ENCODE measurements at regions not wholly inside any gene's neighbourhood (a gene's known extent, or its start where the extent isn't known, plus 50 kb on each side); places are given as distances from the start of the nearest gene placed in this dataset.
"Not testable (repeated sequence)": the region's sequence is repeated elsewhere in the genome, so short reads cannot be mapped to it uniquely, and the experiment has no call there.

DNA sequence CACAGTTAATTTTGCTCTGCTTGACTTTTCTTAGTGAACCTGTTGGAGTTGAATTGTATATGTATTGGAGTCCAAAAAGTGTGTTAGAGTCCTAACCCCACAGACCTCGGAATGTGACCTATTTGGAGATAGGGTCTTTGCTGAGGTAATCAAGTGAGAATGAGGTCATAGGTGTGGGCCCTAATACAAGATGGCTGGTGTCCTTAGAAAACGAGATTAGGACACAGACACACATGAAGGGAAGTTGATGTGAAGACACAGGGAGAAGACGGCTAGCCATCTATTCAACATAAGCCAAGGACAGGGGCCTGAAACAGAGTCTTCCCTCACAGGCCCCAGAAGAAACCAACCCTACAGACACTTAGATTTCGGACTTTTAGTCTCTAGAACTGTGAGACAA is 260.6 kb upstream of the NEBL start:
- DNase-seq (ENCODE audit: low read depth in 1 of 2, low spot score in 1 of 2): no peak

DNA sequence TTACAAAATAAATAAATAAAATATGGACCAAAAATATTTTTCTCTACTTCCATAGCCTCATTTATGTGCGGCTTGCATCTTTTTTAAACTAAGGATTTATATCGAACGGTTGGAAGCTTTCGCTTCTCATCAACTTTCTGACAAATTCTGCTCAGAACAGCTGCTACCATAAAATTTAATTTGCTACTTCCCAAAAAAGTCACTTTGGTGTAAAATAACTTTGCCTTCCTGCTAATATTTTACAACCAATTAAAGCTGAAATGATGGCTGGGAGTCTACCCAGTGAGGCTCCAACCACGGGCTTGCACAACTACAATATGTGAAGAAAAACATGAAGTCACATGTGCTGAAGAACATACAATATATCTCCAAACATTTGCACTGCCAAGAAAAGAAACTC is 253.1 kb upstream of the NEBL start:
- DNase-seq (ENCODE audit: low read depth in 1 of 2, low spot score in 1 of 2): no peak

DNA sequence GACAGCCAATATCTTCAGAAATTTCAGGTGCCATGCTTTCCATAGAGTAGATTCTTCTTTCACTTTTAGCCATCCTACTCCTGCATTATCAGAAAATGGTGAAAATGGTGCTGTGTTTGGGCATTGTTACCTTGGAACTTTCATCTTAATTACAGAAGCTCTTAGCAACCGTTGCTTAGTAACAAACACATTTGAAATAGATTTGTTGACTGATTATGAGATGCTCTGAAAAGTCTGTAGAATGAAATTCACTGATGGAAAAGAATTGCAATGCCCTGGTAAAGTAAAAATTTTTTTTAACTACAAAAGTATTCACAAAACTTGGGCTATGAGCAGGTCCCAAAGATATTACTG is 249.3 kb upstream of the NEBL start:
- no peak for DNase-seq (ENCODE audit: low read depth in 1 of 2, low spot score in 1 of 2)

DNA sequence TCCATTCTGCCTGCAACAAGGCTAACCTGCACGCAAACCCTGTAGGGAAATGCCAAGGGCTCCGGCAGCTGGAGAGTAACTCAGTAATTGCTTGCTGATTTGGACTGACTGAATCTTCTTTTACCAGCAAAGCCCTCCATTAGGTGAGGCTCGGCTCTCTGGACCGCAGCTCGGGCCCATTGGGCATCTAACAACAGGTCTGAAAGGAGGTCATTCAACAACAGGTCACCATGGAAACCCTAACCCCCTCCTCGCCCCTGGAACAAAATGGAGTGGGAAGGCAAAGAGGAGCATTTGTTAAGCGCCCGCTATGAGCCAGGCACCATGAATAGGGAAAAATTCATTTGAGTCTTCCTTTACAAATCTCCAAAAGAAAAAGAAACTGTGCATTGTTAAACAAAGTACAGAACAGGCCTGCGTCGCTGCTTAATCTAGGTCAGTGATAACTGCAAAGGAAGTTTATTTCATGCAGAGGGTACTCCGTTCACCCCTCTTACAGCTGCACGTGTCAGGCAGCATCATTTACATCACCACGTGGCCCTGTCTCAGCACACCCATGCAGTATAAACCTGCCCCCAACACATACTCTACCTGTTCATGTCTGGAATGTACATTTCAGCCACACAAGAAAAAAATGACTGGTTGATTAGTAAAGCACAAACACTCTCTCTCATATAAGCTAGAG is 248.8 kb upstream of the NEBL start:
- DNase-seq (ENCODE audit: low read depth in 1 of 2, low spot score in 1 of 2): no peak

DNA sequence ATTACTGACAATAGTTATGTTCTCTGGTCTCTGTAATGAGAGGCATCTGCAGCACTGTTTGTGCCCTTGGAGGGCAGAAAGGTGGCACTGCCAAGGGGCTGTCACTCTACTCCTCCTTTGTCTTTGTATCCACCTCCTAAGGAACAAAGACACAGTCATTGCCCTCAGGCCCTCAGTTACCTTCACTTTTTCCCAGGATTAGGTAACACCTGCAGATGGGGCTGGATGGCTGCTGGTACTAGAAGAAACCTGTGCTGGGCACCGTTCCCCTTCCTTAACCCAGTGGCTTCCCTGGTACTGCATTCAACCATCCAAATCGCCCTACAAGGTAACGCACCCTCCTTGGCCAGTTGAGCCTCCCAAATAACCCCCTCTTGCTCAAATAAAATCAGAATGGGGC is 246.9 kb upstream of the NEBL start:
- no peak for DNase-seq (ENCODE audit: low read depth in 1 of 2, low spot score in 1 of 2)

DNA sequence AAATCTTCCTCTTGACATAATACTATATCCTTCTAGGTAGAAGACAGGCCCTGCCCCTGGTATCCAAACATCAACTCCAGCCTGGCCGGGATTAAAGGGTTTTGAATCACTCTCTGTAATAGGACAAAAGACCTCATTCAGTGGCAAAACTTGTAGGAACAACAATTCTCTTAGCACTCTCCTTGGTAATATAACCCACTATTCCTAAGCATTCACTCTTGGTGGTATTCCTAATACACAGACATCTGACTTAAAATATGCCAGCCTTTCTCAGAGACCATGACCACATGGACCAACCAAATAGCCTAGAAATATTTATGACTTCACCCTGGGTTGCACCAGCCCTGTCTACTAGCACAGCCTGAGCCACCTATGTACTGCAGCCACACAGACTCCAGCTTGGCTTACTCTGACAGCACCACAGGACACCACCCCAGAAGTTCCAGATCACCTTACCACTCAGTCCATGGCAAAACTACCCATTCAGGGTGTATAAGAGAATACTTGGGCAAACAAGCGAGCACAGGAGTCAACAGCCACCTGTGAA is 244.9 kb upstream of the NEBL start:
- DNase-seq (ENCODE audit: low read depth in 1 of 2, low spot score in 1 of 2): no peak

DNA sequence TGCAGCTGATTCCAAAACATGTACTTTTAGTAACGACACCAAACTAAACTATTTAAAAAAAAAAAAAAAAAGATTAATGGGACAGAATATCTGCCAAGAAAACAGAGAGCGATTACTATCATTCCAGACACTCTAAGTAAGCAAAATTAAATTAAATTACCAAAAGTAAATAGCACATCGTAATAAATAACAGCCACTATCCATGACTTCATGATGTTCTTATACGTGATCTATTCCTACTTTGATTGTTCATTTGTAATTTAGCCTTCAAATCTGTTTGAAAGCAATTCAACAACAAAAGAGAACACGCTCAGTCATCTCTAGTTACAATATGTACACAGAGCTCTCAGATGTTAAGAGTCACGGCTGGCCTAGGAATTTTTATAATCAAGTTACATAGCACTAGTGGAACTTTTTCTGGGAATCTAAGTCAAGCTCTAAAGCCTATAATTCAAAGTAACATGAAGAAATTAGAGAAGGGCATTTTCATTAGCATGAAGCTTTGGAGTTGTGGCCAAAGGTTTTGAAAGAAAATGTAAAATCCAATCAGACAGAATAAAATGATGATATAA is 241.7 kb upstream of the NEBL start:
- DNase-seq (ENCODE audit: low read depth in 1 of 2, low spot score in 1 of 2): no peak

DNA sequence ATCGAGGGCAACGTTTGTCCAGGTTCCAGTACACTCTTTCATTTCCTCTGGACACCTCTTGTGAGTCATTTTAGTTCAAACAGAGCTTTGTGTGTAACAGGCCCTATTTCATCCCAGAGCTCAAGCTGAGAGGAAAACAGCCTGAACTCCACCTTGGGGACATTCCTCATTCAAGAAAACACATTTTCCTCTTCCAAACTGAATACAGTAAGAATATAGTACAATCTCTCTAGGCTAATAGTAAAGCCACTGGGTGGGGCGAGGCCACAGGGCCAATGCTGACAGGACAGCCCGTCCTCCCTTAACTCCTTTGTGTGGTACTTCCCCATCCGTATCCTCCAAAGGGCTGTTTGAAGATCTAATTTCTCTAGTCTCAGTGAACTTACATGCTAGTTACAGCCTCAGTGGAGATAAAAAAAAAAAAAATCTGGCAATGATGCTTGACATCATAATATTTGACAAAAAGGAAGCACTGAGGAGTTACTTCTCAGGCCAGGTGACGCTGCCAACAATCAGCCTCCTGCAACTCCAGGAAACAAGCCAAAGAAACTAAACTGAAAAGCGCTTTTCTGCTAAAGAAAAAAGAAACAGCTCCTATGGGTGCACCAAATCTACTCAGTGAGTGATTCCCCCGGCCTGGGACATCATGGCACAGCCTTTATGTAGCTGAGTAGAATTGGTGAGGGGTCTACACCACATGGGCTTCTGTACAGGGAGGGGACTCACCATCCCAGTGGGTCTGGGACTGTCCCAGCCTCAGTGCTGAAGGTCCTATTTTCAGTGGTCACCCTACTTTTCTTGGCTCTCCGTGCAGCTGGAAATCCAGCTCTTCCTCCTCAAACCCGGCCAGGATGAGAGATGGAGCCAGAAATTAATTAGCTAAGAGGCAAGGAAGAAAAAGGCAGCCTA is 238.2 kb upstream of the NEBL start:
- DNase-seq (ENCODE audit: low read depth in 1 of 2, low spot score in 1 of 2): no peak

DNA sequence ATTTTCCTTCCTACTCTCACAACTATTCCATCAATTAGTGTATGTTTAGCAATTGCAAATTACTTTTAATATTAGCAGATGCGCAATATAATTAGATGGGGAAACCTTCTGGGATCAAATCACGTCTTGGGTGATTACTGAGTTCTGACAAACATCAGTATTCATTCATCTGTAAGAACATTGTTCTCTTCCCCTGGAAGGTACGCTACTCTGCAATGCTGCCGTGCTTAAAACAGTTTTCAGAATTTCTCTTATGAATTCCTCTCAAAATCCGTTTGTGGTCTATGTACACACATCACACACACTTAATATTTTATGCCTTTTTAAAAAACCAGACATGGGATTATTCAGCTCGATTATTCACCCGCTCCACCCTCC is 237.5 kb upstream of the NEBL start:
- no peak for DNase-seq (ENCODE audit: low read depth in 1 of 2, low spot score in 1 of 2)

DNA sequence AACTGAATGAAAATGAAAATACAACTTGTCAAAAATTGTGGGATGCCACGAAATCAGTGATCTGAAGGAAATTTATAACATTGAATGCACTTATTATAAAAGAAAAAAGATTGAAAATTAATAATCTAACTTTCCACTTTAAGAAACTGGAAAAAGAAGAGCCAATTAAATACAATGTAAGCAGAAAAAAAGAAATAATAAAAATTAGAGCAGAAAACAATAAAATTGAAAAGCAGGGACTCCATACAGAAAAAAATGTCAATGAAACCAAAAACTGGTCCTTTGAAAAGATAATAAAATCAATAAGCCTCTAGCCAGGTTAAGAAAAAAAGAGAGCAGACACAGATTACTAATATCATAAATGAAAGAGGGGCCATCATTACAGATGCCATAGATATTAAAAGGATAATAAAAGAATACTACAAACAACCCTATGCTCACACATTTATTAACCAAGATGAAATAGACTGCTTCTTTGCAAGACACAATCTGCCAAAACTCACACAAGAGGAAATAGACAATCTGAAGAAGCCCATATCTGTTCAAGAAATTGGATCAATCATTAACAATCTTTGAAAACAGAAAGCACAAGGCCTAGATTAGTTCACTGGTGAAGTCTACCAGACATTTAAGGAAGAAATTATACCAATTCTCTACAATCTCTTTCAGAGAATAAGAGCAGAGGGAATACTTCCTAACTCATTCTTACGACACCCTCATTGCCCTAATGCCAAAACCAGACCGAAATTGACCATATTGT is 233.8 kb upstream of the NEBL start:
- no peak for DNase-seq (ENCODE audit: low read depth in 1 of 2, low spot score in 1 of 2)

DNA sequence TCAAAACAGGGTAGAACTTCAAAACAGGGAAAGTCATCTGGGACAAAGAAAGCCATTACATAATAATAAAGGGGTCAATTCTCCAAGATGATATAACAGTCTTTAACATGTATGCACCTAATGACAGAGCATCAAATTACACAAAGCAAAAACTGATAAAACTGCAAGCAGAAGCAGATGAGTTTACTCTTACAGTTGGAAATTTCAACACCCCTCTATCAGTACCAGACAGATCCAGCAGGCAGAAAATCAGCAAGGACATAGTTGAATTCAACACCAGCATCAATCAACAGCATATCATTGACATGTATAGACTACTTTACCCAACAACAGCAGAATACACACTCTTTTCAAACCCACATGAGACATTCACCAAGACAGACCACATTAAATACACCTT is 233.0 kb upstream of the NEBL start:
- no peak for DNase-seq (ENCODE audit: low read depth in 1 of 2, low spot score in 1 of 2)

DNA sequence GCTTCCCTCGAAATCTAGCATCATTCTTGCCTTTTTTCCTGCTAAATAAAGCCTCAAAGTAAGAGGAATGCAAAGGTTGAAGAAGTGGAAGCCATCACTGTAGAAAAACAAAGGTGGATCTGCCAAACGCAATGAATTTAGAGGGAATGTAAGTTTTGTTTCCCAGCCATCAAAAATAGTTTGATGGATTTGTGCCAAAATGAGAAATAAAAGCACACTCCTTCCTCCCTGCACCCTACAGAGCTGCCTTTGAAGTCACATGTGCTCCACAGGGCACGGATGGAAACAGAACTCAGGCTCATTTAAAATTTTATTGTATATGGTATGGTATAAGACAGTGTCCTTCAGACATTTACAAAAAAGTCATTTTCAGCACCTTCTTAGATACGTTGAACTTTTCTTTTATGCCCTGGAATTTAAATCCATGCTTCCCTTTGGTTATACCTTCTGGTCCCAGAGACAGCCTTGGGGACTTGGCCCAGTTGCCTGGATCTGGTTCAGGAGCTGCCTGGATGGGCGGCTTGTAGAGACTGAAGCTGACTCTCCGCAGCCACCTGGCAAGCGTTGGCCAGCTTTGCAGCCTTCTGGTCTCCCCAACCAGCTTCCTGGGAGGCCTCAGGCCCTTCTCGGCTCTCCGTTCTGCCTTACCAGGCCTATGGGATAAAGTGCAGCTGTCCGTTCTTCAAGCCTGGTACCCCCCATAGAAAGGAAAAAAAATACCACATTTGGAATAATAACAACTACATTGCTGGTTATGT is 228.5 kb upstream of the NEBL start:
- no peak for DNase-seq (ENCODE audit: low read depth in 1 of 2, low spot score in 1 of 2)

DNA sequence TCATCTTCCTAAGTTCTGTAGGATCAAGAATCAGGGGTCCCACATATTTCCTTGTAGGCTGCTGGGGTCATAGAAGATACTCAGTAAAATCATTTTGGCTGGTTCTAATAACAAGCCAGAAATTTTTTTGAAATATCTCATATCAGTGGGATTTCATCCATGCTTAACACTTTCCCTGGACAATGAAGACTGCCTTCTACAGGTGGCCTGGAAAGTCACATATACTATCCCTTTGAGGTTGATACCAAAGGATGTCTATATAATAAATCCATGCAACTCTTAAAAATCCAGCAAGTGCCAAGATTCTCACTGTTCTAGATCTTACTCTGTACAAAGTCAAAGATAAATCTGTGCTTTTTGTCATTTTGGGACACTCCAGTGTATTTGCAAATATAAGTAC is 225.8 kb upstream of the NEBL start:
- no peak for DNase-seq (ENCODE audit: low read depth in 1 of 2, low spot score in 1 of 2)

DNA sequence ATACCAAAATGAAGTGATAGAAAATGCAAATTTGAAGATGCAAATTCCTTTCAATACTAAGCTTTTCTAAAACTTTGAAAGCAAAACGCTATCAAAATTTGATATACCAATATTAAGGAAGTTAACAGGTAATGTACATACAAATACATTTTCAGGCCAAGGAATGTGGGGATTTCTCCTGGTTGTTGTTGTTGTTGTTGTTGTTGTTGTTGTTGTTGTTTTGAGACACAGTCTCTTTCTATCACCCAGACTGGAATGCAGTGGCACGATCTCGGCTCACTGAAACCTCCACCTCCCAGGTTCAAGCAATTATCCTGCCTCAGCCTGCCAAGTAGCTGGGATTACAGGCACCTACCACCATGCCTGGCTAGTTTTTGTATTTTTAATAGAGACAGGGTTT is 224.7 kb upstream of the NEBL start:
- DNase-seq (ENCODE audit: low read depth in 1 of 2, low spot score in 1 of 2): not testable (repeated sequence)

DNA sequence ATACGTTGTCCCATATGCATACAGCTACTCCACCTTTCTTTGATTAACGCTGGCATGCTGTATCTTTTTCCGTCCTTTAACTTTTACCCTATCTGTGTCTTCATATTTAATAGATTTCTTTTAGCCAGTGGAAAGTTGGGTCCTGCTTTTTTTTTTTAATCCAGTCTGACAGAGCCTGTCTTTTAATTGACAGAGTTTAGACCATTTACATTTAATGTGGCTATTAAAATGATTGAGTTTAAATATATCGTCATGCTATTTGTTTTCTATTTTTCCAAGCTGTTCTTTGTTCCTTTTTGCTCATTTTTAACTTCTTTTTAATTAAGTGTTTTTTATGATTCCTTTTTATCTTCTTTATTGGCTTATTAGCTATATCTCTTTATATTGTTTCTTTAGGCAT is 217.6 kb upstream of the NEBL start:
- no peak for DNase-seq (ENCODE audit: low read depth in 1 of 2, low spot score in 1 of 2)

DNA sequence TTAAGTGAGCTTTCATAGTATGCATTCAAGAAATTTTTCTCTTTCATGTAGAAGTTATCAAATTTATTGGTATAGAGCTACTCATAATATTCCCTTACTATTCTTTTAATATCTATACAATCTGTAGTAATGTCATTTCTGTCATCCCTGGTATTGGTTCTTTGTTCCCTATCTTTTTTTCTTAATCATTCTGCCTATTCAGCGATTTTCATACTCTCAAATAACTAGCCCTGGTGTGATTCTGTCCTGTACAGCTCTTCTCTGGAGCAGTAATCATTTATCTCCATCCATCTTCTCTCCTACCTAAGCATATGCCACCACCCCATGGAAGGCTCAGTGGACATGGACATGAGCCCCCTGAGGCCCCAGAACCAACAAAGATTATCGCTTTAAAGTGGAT is 213.2 kb upstream of the NEBL start:
- no peak for DNase-seq (ENCODE audit: low read depth in 1 of 2, low spot score in 1 of 2)

DNA sequence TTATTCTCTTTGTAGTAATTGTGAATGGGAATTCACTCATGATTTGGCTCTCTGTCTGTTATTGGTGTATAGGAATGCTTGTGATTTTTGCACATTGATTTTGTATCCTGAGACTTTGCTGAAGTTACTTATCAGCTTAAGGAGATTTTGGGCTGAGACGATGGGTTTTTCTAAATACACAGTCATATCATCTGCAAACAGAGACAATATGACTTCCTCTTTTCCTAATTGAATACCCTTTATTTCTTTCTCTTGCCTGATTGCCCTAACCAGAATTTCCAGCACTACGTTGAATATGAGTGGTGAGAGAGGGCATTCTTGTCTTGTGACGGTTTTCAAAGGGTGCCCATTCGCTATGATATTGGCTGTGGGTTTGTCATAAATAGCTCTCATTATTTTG is 209.8 kb upstream of the NEBL start:
- DNase-seq (ENCODE audit: low read depth in 1 of 2, low spot score in 1 of 2): not testable (repeated sequence)

DNA sequence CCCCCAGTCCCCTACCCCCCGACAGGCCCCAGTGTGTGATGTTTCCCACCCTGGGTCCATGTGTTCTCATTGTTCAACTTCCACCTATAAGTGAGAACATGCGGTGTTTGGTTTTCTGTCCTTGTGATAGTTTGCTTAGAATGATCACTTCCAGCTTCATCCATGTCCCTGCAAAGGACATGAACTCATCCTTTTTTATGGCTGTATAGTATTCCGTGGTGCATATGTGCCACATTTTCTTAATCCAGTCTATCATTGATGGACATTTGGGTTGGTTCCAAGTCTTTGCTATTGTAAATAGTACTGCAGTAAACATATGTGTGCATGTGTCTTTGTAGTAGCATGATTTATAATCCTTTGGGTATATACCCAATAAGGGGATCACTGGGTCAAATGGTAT is 208.2 kb upstream of the NEBL start:
- DNase-seq (ENCODE audit: low read depth in 1 of 2, low spot score in 1 of 2): not testable (repeated sequence)

DNA sequence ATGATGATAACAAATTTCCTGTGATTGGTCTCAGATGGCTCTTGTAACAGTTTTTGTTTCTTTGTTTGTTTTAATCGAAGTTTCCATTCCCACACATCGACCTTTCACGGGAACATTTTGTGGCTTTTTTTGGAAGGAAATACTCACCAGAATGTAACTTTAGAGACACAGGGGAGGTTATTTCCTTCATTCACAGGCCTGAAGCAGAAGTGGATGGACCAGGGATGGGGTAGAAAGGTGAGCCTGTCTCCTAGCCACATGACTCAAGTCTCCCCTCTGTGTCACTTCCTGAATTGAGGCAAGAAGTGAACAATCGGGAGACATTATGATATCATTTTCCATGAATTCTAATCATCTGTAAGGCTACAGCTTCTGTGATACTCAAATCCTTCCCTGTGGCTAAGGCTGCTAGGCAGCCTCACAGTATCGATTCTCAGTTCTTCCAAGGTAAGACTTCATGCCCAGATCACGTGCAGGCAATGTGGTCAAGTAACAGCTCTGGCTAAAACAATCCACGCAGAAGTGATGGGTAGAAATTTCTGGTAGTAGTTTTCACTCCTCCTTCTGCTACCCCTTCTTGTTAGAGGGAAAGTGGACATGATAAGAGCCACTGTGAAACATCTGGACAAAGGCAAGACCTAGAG is 203.9 kb upstream of the NEBL start:
- no peak for DNase-seq (ENCODE audit: low read depth in 1 of 2, low spot score in 1 of 2)

DNA sequence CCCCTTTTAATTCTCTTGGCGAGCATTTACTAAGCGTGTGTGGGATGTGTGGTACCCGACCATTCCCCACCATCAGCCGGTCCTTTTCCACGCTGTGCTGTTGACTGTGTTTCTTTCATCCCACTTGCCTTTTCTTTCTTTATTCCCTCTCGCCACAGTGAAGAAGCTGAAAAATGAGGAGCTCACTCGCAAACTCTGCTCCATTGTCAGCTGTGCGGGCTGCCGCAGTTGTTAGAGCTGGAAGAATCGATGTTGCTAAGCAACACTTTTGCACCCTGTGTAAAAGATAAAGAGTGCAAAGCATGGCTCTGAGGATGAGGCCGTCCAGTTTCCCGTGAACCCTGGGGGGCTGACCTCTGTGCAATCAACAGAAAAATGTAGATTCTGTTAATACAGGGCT is 203.1 kb upstream of the NEBL start:
- DNase-seq (ENCODE audit: low read depth in 1 of 2, low spot score in 1 of 2): no peak
